ENCODE measurements at regions not wholly inside any gene's neighbourhood (a gene's known extent, or its start where the extent isn't known, plus 50 kb on each side); places are given as distances from the start of the nearest gene placed in this dataset.

- no peak for DNase-seq
These were observed 173.7 kb upstream of the HNRNPA3 start for GRCh38 chr2:177038787-177039484.

- DNase-seq, result no peak
These were observed 170.3 kb upstream of the HNRNPA3 start for GRCh38 chr2:177042311-177042710.

GRCh38 chr2:177044671-177045070, 167.9 kb upstream of the HNRNPA3 start:
- no peak for DNase-seq

GRCh38 chr2:177048981-177049380, 163.6 kb upstream of the HNRNPA3 start:
- no peak for DNase-seq

- no peak for DNase-seq
These were observed 161.3 kb upstream of the HNRNPA3 start for GRCh38 chr2:177051278-177051677.

GRCh38 chr2:177052471-177052870, 160.1 kb upstream of the HNRNPA3 start:
- DNase-seq, result no peak

GRCh38 chr2:177053038-177053437, 159.6 kb upstream of the HNRNPA3 start:
- DNase-seq, result no peak

- DNase-seq, result no peak
These were observed 158.9 kb upstream of the HNRNPA3 start for GRCh38 chr2:177053716-177054115.

- peak in 1 of 2 experiments; percentile 28 for DNase-seq
These were observed 156.1 kb upstream of the HNRNPA3 start for GRCh38 chr2:177056481-177056929.

GRCh38 chr2:177058747-177059146, 153.8 kb upstream of the HNRNPA3 start:
- DNase-seq, result peak in 1 of 2 experiments; percentile 10

GRCh38 chr2:177059293-177059692, 153.3 kb upstream of the HNRNPA3 start:
- DNase-seq, result no peak

- DNase-seq, result no peak
These were observed 149.3 kb upstream of the HNRNPA3 start for GRCh38 chr2:177063331-177063730.

GRCh38 chr2:177064422-177064821, 148.2 kb upstream of the HNRNPA3 start:
- no peak for DNase-seq

- no peak for DNase-seq
These were observed 143.6 kb upstream of the HNRNPA3 start for GRCh38 chr2:177068967-177069366.

- no peak for DNase-seq
These were observed 140.5 kb upstream of the HNRNPA3 start for GRCh38 chr2:177072090-177072489.

- DNase-seq, result no peak
These were observed 139.0 kb upstream of the HNRNPA3 start for GRCh38 chr2:177073611-177074010.

GRCh38 chr2:177074099-177074710, 138.4 kb upstream of the HNRNPA3 start:
- no peak for DNase-seq

- no peak for DNase-seq
These were observed 137.3 kb upstream of the HNRNPA3 start for GRCh38 chr2:177075254-177075653.

- no peak for DNase-seq
These were observed 135.9 kb upstream of the HNRNPA3 start for GRCh38 chr2:177076636-177077179.

- DNase-seq, result no peak
These were observed 134.8 kb upstream of the HNRNPA3 start for GRCh38 chr2:177077778-177078177.

- no peak for DNase-seq
These were observed 134.2 kb upstream of the HNRNPA3 start for GRCh38 chr2:177078416-177078815.

- DNase-seq, result no peak
These were observed 133.7 kb upstream of the HNRNPA3 start for GRCh38 chr2:177078855-177079254.

GRCh38 chr2:177080746-177081284, 131.8 kb upstream of the HNRNPA3 start:
- DNase-seq, result no peak

- DNase-seq, result no peak
These were observed 128.0 kb upstream of the HNRNPA3 start for GRCh38 chr2:177084607-177085006.
